Transverse colon (tissue), 3 donors: ENCODE measurements at regions not wholly inside any gene's neighbourhood (a gene's known extent, or its start where the extent isn't known, plus 50 kb on each side); places are given as distances from the start of the nearest gene placed in this dataset.

Experiments used
- CTCF ChIP-seq, 5 experiments: fragments of 200-600 bp in 3 of 5; fragments of 450-650 bp in 2 of 5; sonication (generic) in 3 of 5; IDR thresholded peaks; 1 replicate in 2 of 5; 2 replicates in 3 of 5; pipeline ENCODE4 v1.5.1; 2016 to 2017; ENCODE audit warnings: antibody characterized with exemption in 5 of 5, inconsistent platforms in 3 of 5, mild to moderate bottlenecking in 2 of 5, moderate library complexity in 1 of 5
- POLR2A ChIP-seq: fragments of 450-650 bp; IDR thresholded peaks from one replicate; pipeline ENCODE4 v1.6.1; 2016; ENCODE audit warnings: antibody characterized with exemption, mild to moderate bottlenecking, moderate library complexity

GRCh38 chr20:11438412-11438811 is 479.3 kb upstream of the BTBD3 start:
- TF ChIP-seq CTCF (IDR thresholded peaks at IDR 0.05) = no peak
- no peak for TF ChIP-seq POLR2A
